ENCODE measurements at regions not wholly inside any gene's neighbourhood (a gene's known extent, or its start where the extent isn't known, plus 50 kb on each side); places are given as distances from the start of the nearest gene placed in this dataset.

DNA sequence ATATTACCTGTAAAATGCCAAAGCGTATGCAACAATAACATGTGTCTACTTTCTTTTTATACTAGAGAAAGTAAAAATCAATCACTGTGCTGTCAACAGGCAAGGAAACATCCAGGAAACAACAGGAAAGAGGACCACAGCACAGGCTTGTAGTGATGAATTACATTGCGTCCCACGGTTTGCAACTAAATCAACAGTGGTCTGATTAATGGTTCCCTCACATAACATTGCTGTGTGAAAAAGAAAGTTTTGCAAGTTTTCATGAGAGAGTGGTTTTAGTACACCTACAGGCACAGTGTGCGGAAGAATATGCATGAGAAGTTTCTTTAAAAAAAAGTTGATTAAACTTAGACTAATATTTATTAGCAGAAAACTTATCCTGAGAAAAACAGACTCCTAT, 329.5 kb upstream of the HSF2 start:
- TF ChIP-seq CTCF (IDR thresholded peaks at IDR 0.05; ENCODE audit: low read depth, low read length, poor library complexity, severe bottlenecking) (no peak), EZH2phosphoT487 (IDR thresholded peaks at IDR 0.05; ENCODE audit: borderline replicate concordance, low read length) (no peak)

Measured in DOHH2 (cell line).